ENCODE measurements at regions not wholly inside any gene's neighbourhood (a gene's known extent, or its start where the extent isn't known, plus 50 kb on each side); places are given as distances from the start of the nearest gene placed in this dataset.

DNA sequence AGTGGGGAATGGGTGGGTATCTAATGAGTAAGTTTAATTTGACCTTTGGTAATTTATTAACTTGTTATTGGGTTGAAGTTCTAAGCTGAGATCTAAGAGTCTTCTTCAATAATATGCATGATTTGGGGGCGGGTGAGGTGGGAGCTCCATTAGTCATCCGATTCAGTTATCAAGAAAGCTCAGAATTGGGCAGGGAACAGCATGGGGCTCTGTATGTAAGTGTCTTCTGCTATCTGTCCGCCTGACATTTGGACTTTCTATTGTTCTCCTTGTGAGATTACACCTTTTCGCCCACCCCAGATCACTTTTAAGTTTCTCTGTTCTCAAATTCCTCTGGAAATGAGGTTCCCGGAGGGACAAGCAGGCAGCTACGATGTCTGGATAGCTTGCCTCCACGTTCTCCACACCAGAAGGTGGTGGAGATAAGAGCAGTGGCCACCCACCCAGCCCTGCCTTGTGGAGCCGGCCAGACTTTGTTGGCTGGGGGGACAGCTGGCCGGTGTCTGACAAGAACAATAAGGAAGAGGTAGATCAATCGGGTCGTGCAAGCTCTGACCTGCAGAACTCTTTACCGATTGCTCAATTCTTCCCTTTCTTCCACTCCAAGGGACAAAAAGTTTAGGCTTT, 75.5 kb upstream of the GATA6 start:
- dilution Hi-C loops (cut with MboI; ENCODE audit: extremely low pct_ligation_motif_present, low sequenced_read_pairs) (no loop called here), intact Hi-C loops (cut with micrococcal nuclease) (no loop called here)
- BruUV-seq (replicated peaks): no TSS peak
- peaks cover 42 to 45% of the 10 kb centered on the region in 2 experiments for H3K27me3 ChIP-seq (ENCODE audit: control insufficient read depth in 2 of 2, insufficient read depth in 2 of 2, low read length in 2 of 2)
- ChIA-PET CTCF (interaction anchor here (1.0 kb wide), 1 partner anchor 35 kb away, joined by 3 read pairs; no protein-coding TSS in a partner anchor), POLR2A (no interaction called here)
- FAIRE-seq: no peak
- H3K9me1 ChIP-seq (replicated peaks; ENCODE audit: control insufficient read depth, extremely low read depth, insufficient read depth, low read length): no peaks in the 10 kb centered on the region
- no peaks in the 10 kb centered on the region for H4K20me1 ChIP-seq (replicated peaks; ENCODE audit: control insufficient read depth, extremely low read depth, insufficient read depth, low read length)
- H3K4me3 ChIP-seq (replicated peaks in 1 of 3; ENCODE audit: insufficient read depth in 1 of 3, low read depth in 1 of 3, low read length in 3 of 3): no peak overlapping the region
- no peak overlapping the region for H3K4me2 ChIP-seq (ENCODE audit: insufficient read depth, low read length)
- H3K9ac ChIP-seq (replicated peaks; ENCODE audit: extremely low read depth, insufficient read depth, low read length): no peak overlapping the region
- no peak overlapping the region for H3K27ac ChIP-seq (ENCODE audit: insufficient read depth, low read depth, low read length)
- DNase-seq (ENCODE audit: low read depth, low spot score): no peak
- no peak overlapping the region for H2AFZ ChIP-seq (ENCODE audit: low read depth, low read length)
- no peaks in the 10 kb centered on the region for H3K79me2 ChIP-seq (ENCODE audit: control insufficient read depth, insufficient read depth, low read length)
- TF ChIP-seq EZH2 (IDR thresholded peaks at IDR 0.05; ENCODE audit: borderline replicate concordance, low read depth, low read length, severe bottlenecking) (no peak), MYC (IDR thresholded peaks at IDR 0.05; ENCODE audit: low read depth, low read length) (no peak), POLR2A (IDR thresholded peaks at IDR 0.05; ENCODE audit: low read depth, low read length) (no peak), JUN (IDR thresholded peaks at IDR 0.05; ENCODE audit: borderline replicate concordance, insufficient read depth, insufficient read length, low read depth) (no peak), POLR2AphosphoS5 (IDR thresholded peaks at IDR 0.05; ENCODE audit: insufficient read depth, low read depth, low read length) (no peak), GATA2 (IDR thresholded peaks at IDR 0.05; ENCODE audit: insufficient read depth, insufficient read length, low read depth, low read length) (no peak), FOS (IDR thresholded peaks at IDR 0.05; ENCODE audit: borderline replicate concordance, insufficient read depth, low read length) (no peak)
- TF ChIP-seq, protein P1, sequence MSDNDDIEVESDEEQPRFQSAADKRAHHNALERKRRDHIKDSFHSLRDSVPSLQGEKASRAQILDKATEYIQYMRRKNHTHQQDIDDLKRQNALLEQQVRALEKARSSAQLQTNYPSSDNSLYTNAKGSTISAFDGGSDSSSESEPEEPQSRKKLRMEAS (IDR thresholded peaks at IDR 0.05; ENCODE audit: insufficient read depth, insufficient read length): no peak
- TF ChIP-seq, protein P2, sequence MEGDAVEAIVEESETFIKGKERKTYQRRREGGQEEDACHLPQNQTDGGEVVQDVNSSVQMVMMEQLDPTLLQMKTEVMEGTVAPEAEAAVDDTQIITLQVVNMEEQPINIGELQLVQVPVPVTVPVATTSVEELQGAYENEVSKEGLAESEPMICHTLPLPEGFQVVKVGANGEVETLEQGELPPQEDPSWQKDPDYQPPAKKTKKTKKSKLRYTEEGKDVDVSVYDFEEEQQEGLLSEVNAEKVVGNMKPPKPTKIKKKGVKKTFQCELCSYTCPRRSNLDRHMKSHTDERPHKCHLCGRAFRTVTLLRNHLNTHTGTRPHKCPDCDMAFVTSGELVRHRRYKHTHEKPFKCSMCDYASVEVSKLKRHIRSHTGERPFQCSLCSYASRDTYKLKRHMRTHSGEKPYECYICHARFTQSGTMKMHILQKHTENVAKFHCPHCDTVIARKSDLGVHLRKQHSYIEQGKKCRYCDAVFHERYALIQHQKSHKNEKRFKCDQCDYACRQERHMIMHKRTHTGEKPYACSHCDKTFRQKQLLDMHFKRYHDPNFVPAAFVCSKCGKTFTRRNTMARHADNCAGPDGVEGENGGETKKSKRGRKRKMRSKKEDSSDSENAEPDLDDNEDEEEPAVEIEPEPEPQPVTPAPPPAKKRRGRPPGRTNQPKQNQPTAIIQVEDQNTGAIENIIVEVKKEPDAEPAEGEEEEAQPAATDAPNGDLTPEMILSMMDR (IDR thresholded peaks at IDR 0.05; ENCODE audit: extremely low read depth in 1 of 2, insufficient read depth in 1 of 2, low read depth in 1 of 2, low read length in 2 of 2): no peak
- H3K4me1 ChIP-seq (ENCODE audit: control insufficient read depth, extremely low read depth, insufficient read depth, low read length): no peaks in the 10 kb centered on the region
- H3K36me3 ChIP-seq (ENCODE audit: control insufficient read depth in 2 of 2, extremely low read depth in 1 of 2, insufficient read depth in 2 of 2, low read length in 2 of 2): no peaks in the 10 kb centered on the region
- no peaks in the 10 kb centered on the region for H3K9me3 ChIP-seq (replicated peaks; ENCODE audit: control insufficient read depth, insufficient read depth, low read length)

Measured in endothelial cell of umbilical vein (primary cell).